ENCODE measurements at regions not wholly inside any gene's neighbourhood (a gene's known extent, or its start where the extent isn't known, plus 50 kb on each side); places are given as distances from the start of the nearest gene placed in this dataset.

DNA sequence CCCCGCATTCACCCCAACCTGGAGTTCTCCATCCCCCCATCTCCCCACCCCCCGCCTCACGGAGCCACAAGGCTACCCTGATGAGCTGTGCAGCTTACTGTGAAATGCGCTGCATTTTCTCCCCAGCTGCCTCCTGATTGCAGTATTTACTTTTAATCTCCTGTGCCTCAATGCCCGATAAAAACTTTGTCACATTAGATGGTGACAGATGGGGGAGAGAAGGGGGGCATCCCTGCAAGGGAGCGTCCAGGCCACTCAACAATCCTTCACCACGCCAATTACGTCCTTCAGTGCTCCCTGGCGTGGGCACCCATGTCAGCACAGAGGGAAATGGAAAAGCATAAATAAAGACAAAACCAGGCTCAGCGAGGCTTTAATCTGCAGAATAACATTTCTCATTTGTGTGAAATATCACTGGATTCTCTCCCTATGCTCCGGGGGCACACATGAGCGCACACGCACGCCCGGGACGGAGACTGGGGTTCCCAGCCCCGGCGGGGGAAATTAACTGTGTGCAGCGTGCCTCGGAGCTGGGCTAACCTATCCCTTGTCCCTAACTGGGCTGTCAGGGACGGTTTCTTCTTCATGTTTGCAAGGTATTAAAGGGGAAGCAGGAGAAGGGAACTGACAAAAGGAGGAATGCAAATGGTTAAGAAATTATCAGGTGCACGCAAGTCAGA, 186.7 kb upstream of the VASH1 start:
- TF ChIP-seq, protein P1, sequence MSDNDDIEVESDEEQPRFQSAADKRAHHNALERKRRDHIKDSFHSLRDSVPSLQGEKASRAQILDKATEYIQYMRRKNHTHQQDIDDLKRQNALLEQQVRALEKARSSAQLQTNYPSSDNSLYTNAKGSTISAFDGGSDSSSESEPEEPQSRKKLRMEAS (IDR thresholded peaks at IDR 0.05; ENCODE audit: insufficient read depth, insufficient read length), result no peak
- TF ChIP-seq GATA2 (IDR thresholded peaks at IDR 0.05; ENCODE audit: insufficient read depth, insufficient read length, low read depth, low read length) (no peak), MYC (IDR thresholded peaks at IDR 0.05; ENCODE audit: low read depth, low read length) (no peak), POLR2A (IDR thresholded peaks at IDR 0.05; ENCODE audit: low read depth, low read length) (no peak)
- TF ChIP-seq, protein P2, sequence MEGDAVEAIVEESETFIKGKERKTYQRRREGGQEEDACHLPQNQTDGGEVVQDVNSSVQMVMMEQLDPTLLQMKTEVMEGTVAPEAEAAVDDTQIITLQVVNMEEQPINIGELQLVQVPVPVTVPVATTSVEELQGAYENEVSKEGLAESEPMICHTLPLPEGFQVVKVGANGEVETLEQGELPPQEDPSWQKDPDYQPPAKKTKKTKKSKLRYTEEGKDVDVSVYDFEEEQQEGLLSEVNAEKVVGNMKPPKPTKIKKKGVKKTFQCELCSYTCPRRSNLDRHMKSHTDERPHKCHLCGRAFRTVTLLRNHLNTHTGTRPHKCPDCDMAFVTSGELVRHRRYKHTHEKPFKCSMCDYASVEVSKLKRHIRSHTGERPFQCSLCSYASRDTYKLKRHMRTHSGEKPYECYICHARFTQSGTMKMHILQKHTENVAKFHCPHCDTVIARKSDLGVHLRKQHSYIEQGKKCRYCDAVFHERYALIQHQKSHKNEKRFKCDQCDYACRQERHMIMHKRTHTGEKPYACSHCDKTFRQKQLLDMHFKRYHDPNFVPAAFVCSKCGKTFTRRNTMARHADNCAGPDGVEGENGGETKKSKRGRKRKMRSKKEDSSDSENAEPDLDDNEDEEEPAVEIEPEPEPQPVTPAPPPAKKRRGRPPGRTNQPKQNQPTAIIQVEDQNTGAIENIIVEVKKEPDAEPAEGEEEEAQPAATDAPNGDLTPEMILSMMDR (IDR thresholded peaks at IDR 0.05; ENCODE audit: extremely low read depth in 1 of 2, insufficient read depth in 1 of 2, low read depth in 1 of 2, low read length in 2 of 2), result no peak
- Histone ChIP-seq H3K27me3 (ENCODE audit: control insufficient read depth in 2 of 2, insufficient read depth in 2 of 2, low read length in 2 of 2) (no peaks in the 10 kb centered on the region), H3K36me3 (ENCODE audit: control insufficient read depth in 2 of 2, extremely low read depth in 1 of 2, insufficient read depth in 2 of 2, low read length in 2 of 2) (no peaks in the 10 kb centered on the region), H3K9ac (replicated peaks; ENCODE audit: extremely low read depth, insufficient read depth, low read length) (no peak overlapping the region), H3K27ac (ENCODE audit: insufficient read depth, low read depth, low read length) (no peak overlapping the region), H3K4me1 (ENCODE audit: control insufficient read depth, extremely low read depth, insufficient read depth, low read length) (peaks cover 2% of the 10 kb centered on the region), H3K79me2 (ENCODE audit: control insufficient read depth, insufficient read depth, low read length) (no peaks in the 10 kb centered on the region), H3K9me3 (replicated peaks; ENCODE audit: control insufficient read depth, insufficient read depth, low read length) (no peaks in the 10 kb centered on the region), H3K4me2 (ENCODE audit: insufficient read depth, low read length) (no peak overlapping the region), H3K9me1 (replicated peaks; ENCODE audit: control insufficient read depth, extremely low read depth, insufficient read depth, low read length) (no peaks in the 10 kb centered on the region), H2AFZ (ENCODE audit: low read depth, low read length) (no peak overlapping the region), H4K20me1 (replicated peaks; ENCODE audit: control insufficient read depth, extremely low read depth, insufficient read depth, low read length) (no peaks in the 10 kb centered on the region), H3K4me3 (replicated peaks in 1 of 3; ENCODE audit: insufficient read depth in 1 of 3, low read depth in 1 of 3, low read length in 3 of 3) (no peak overlapping the region)
- BruUV-seq (replicated peaks), result no TSS peak
- ChIA-PET CTCF (no interaction called here), POLR2A (no interaction called here)
- FAIRE-seq (no peak), DNase-seq (ENCODE audit: low read depth, low spot score) (no peak)
- intact Hi-C loops (cut with micrococcal nuclease) (no loop called here), dilution Hi-C loops (cut with MboI; ENCODE audit: extremely low pct_ligation_motif_present, low sequenced_read_pairs) (no loop called here)

DNA sequence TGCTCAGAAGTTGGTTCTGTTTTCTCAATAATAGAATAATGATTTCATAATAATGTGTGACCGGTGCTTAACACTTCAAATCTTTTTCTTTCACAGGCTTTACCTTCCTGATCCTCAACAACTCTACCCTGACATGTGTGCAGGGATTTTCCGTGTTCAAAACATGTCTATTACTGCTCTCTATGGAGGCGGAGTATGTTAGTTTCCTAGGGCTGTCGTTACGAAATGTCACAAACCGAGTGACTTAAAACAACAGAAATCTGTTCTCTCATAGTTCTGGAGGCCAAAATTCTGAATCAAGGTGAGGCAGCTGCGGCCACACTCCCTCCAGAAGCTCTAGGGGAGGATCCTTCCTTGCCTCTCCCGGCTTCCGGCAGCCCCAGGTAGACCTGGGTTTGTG, 186.2 kb upstream of the VASH1 start:
- ChIA-PET CTCF (interaction anchor here (0.9 to 1.2 kb wide), 2 partner anchors 9 to 71 kb away, joined by 3 read pairs; no protein-coding TSS in a partner anchor), POLR2A (no interaction called here)
- Histone ChIP-seq H3K9me3 (replicated peaks; ENCODE audit: control insufficient read depth, insufficient read depth, low read length) (no peaks in the 10 kb centered on the region), H3K27ac (ENCODE audit: insufficient read depth, low read depth, low read length) (no peak overlapping the region), H3K27me3 (ENCODE audit: control insufficient read depth in 2 of 2, insufficient read depth in 2 of 2, low read length in 2 of 2) (no peaks in the 10 kb centered on the region), H2AFZ (ENCODE audit: low read depth, low read length) (no peak overlapping the region), H3K9me1 (replicated peaks; ENCODE audit: control insufficient read depth, extremely low read depth, insufficient read depth, low read length) (no peaks in the 10 kb centered on the region), H3K4me1 (ENCODE audit: control insufficient read depth, extremely low read depth, insufficient read depth, low read length) (peaks cover 2% of the 10 kb centered on the region), H3K36me3 (ENCODE audit: control insufficient read depth in 2 of 2, extremely low read depth in 1 of 2, insufficient read depth in 2 of 2, low read length in 2 of 2) (no peaks in the 10 kb centered on the region), H3K4me3 (replicated peaks in 1 of 3; ENCODE audit: insufficient read depth in 1 of 3, low read depth in 1 of 3, low read length in 3 of 3) (no peak overlapping the region), H4K20me1 (replicated peaks; ENCODE audit: control insufficient read depth, extremely low read depth, insufficient read depth, low read length) (no peaks in the 10 kb centered on the region), H3K9ac (replicated peaks; ENCODE audit: extremely low read depth, insufficient read depth, low read length) (no peak overlapping the region), H3K79me2 (ENCODE audit: control insufficient read depth, insufficient read depth, low read length) (no peaks in the 10 kb centered on the region), H3K4me2 (ENCODE audit: insufficient read depth, low read length) (no peak overlapping the region)
- intact Hi-C loops (cut with micrococcal nuclease) (no loop called here), dilution Hi-C loops (cut with MboI; ENCODE audit: extremely low pct_ligation_motif_present, low sequenced_read_pairs) (no loop called here)
- TF ChIP-seq, protein P2 (IDR thresholded peaks at IDR 0.05; ENCODE audit: extremely low read depth in 1 of 2, insufficient read depth in 1 of 2, low read depth in 1 of 2, low read length in 2 of 2), result no peak
- TF ChIP-seq POLR2A (IDR thresholded peaks at IDR 0.05; ENCODE audit: low read depth, low read length), result no peak
- TF ChIP-seq, protein P1 (IDR thresholded peaks at IDR 0.05; ENCODE audit: insufficient read depth, insufficient read length), result no peak
- no peak for TF ChIP-seq MYC (IDR thresholded peaks at IDR 0.05; ENCODE audit: low read depth, low read length)
- no peak for TF ChIP-seq FOS (IDR thresholded peaks at IDR 0.05; ENCODE audit: borderline replicate concordance, insufficient read depth, low read length)
- no peak for TF ChIP-seq POLR2AphosphoS5 (IDR thresholded peaks at IDR 0.05; ENCODE audit: insufficient read depth, low read depth, low read length)
- TF ChIP-seq GATA2 (IDR thresholded peaks at IDR 0.05; ENCODE audit: insufficient read depth, insufficient read length, low read depth, low read length), result no peak
- TF ChIP-seq EZH2 (IDR thresholded peaks at IDR 0.05; ENCODE audit: borderline replicate concordance, low read depth, low read length, severe bottlenecking), result no peak
- no peak for FAIRE-seq
- no TSS peak for BruUV-seq (replicated peaks)
- DNase-seq (ENCODE audit: low read depth, low spot score), result no peak
